H9 (cell line): ENCODE measurements at regions not wholly inside any gene's neighbourhood (a gene's known extent, or its start where the extent isn't known, plus 50 kb on each side); places are given as distances from the start of the nearest gene placed in this dataset.

Source experiments
- DNase-seq: peaks from one replicate; pipeline ENCODE4 v3.0.0-alpha.2; 2017
- H2AFZ ChIP-seq: one replicate; pipeline ENCODE4 v1.6.1; 2013; ENCODE audit warnings: mild to moderate bottlenecking, low read length, control low read depth, moderate library complexity
- H2AK5ac ChIP-seq: 2 replicates; pipeline ENCODE4 v1.6.1; 2013; ENCODE audit warnings: low read length, control low read depth, mixed read lengths; ENCODE audit not compliant: insufficient read length
- H2BK120ac ChIP-seq: one replicate; pipeline ENCODE4 v1.6.1; 2013; ENCODE audit warnings: low read depth, mild to moderate bottlenecking, low read length, control low read depth, inconsistent platforms; ENCODE audit not compliant: poor library complexity, severe bottlenecking
- H2BK12ac ChIP-seq: 2 replicates; pipeline ENCODE4 v1.6.1; 2013; ENCODE audit warnings: low read length, control low read depth, mixed read lengths, low read depth; ENCODE audit not compliant: insufficient read length
- H2BK15ac ChIP-seq: 2 replicates; pipeline ENCODE4 v1.6.1; 2013; ENCODE audit warnings: low read depth, low read length, control low read depth
- H2BK20ac ChIP-seq: one replicate; pipeline ENCODE4 v1.6.1; 2013; ENCODE audit warnings: low read depth, mild to moderate bottlenecking, low read length, control low read depth, inconsistent platforms; ENCODE audit not compliant: poor library complexity, severe bottlenecking
- H2BK5ac ChIP-seq: 2 replicates; pipeline ENCODE4 v1.6.1; 2013; ENCODE audit warnings: low read length, control low read depth, mixed read lengths; ENCODE audit not compliant: insufficient read length
- H3K14ac ChIP-seq: 2 replicates; pipeline ENCODE4 v1.6.1; 2013; ENCODE audit warnings: low read length, control low read depth; ENCODE audit not compliant: insufficient read depth
- H3K18ac ChIP-seq: 2 replicates; pipeline ENCODE4 v1.6.1; 2013; ENCODE audit warnings: low read depth, mild to moderate bottlenecking, mixed read lengths, low read length, control low read depth; ENCODE audit not compliant: insufficient read length
- H3K23ac ChIP-seq: 2 replicates; pipeline ENCODE4 v1.6.1; 2013; ENCODE audit warnings: low read length, control low read depth, mixed read lengths, low read depth; ENCODE audit not compliant: insufficient read length
- H3K23me2 ChIP-seq: 2 replicates; pipeline ENCODE4 v1.6.1; 2013; ENCODE audit warnings: low read depth, mild to moderate bottlenecking, mixed read lengths, low read length, control low read depth; ENCODE audit not compliant: insufficient read length, poor library complexity, severe bottlenecking
- H3K27ac ChIP-seq: 2 replicates; pipeline ENCODE4 v1.5.1; 2013; ENCODE audit warnings: low read length, control low read depth, mixed read lengths, low read depth; ENCODE audit not compliant: insufficient read length
- H3K27me3 ChIP-seq: 2 replicates; pipeline ENCODE4 v1.6.1; 2013; ENCODE audit warnings: low read length, control low read depth, inconsistent platforms; ENCODE audit not compliant: insufficient read depth
- H3K4ac ChIP-seq: 2 replicates; pipeline ENCODE4 v1.6.1; 2013; ENCODE audit warnings: low read depth, mild to moderate bottlenecking, control low read depth, inconsistent platforms, low read length, moderate library complexity
- H3K4me1 ChIP-seq: 2 replicates; pipeline ENCODE4 v1.6.1; 2013; ENCODE audit warnings: low read length, control low read depth, inconsistent platforms; ENCODE audit not compliant: insufficient read depth
- H3K4me2 ChIP-seq: 2 replicates; pipeline ENCODE4 v1.6.1; 2013; ENCODE audit warnings: low read length, control low read depth, mixed read lengths; ENCODE audit not compliant: insufficient read length, insufficient read depth
- H3K56ac ChIP-seq: 2 replicates; pipeline ENCODE4 v1.6.1; 2013; ENCODE audit warnings: low read depth, mild to moderate bottlenecking, mixed read lengths, low read length, control low read depth; ENCODE audit not compliant: insufficient read length
- H3K79me1 ChIP-seq: 2 replicates; pipeline ENCODE4 v1.6.1; 2013; ENCODE audit warnings: low read depth, mild to moderate bottlenecking, moderate library complexity, low read length, control low read depth, inconsistent platforms; ENCODE audit not compliant: insufficient read depth, poor library complexity, severe bottlenecking
- H3K79me2 ChIP-seq: 2 replicates; pipeline ENCODE4 v1.6.1; 2013; ENCODE audit warnings: low read length, control low read depth, inconsistent platforms; ENCODE audit not compliant: insufficient read depth
- H3K9ac ChIP-seq: 2 replicates; pipeline ENCODE4 v1.6.1; 2013; ENCODE audit warnings: low read length, control low read depth, mixed read lengths; ENCODE audit not compliant: insufficient read length; ENCODE audit errors: extremely low read depth
- H3K9me3 ChIP-seq: one replicate; pipeline ENCODE4 v1.6.1; 2013; ENCODE audit warnings: low read depth, low read length, inconsistent platforms; ENCODE audit not compliant: control insufficient read depth
- H3T11ph ChIP-seq: one replicate; pipeline ENCODE4 v1.6.1; 2013; ENCODE audit warnings: mild to moderate bottlenecking, low read length, control low read depth, inconsistent platforms
- H4K20me1 ChIP-seq: one replicate; pipeline ENCODE4 v1.6.1; 2013; ENCODE audit not compliant: control insufficient read depth, insufficient read length, insufficient read depth
- H4K5ac ChIP-seq: 2 replicates; pipeline ENCODE4 v1.6.1; 2013; ENCODE audit warnings: low read depth, mild to moderate bottlenecking, mixed read lengths, low read length, control low read depth; ENCODE audit not compliant: insufficient read length
- H4K8ac ChIP-seq: replicated peaks from 2 replicates; pipeline ENCODE4 v1.6.1; 2013; ENCODE audit warnings: low read length, control low read depth, mixed read lengths, low read depth; ENCODE audit not compliant: insufficient read length
- H4K91ac ChIP-seq: 2 replicates; pipeline ENCODE4 v1.6.1; 2013; ENCODE audit warnings: low read depth, mild to moderate bottlenecking, moderate library complexity, mixed read lengths, low read length, control low read depth; ENCODE audit not compliant: insufficient read length
- H3K27ac Mint-ChIP-seq, 3 experiments: 2 replicates in 2 of 3; 3 replicates in 1 of 3; pipeline ENCODE4 v1.8.0; 2020 to 2021; ENCODE audit warnings: mixed read lengths in 3 of 3, mild to moderate bottlenecking in 1 of 3, moderate library complexity in 1 of 3
- H3K27me3 Mint-ChIP-seq: 2 replicates; pipeline ENCODE4 v1.8.0; 2021; ENCODE audit warnings: low read depth, mild to moderate bottlenecking, moderate library complexity, mixed read lengths
- H3K36me3 Mint-ChIP-seq, 3 experiments: 2 replicates in 2 of 3; 3 replicates in 1 of 3; pipeline ENCODE4 v1.8.0; 2020 to 2021; ENCODE audit warnings: low read depth in 3 of 3, mixed read lengths in 3 of 3; ENCODE audit not compliant: insufficient read depth in 1 of 3
- H3K4me1 Mint-ChIP-seq, 2 experiments: 2 replicates each; pipeline ENCODE4 v1.8.0; 2020; ENCODE audit warnings: mixed read lengths in 2 of 2
- H3K4me3 Mint-ChIP-seq, 2 experiments: 2 replicates in 1 of 2; 3 replicates in 1 of 2; pipeline ENCODE4 v1.8.0; 2020 to 2021; ENCODE audit warnings: mild to moderate bottlenecking in 2 of 2, mixed read lengths in 2 of 2, moderate library complexity in 1 of 2
- H3K9me3 Mint-ChIP-seq, 2 experiments: 2 replicates in 1 of 2; 3 replicates in 1 of 2; pipeline ENCODE4 v1.8.0; 2020; ENCODE audit warnings: mild to moderate bottlenecking in 2 of 2, mixed read lengths in 2 of 2, moderate library complexity in 1 of 2
- WGBS: extraction: QIAGEN DNeasy Blood & Tissue Kit; methylation state at CpG from one replicate; pipeline ENCODE4 v1.1.7; 2013; ENCODE audit warnings: missing lambda C conversion rate, low lambda C conversion rate, mixed read lengths; ENCODE audit not compliant: insufficient read length; ENCODE audit errors: extremely low coverage; 5-methylcytosine and 5-hydroxymethylcytosine counted together
- TF ChIP-seq, protein P1 (sequence below): fragments of 200-600 bp; sonication (generic); conservative IDR thresholded peaks from 3 replicates; pipeline ENCODE4 v1.8.0; 2021; ENCODE audit warnings: antibody characterized with exemption, mild to moderate bottlenecking

DNA sequence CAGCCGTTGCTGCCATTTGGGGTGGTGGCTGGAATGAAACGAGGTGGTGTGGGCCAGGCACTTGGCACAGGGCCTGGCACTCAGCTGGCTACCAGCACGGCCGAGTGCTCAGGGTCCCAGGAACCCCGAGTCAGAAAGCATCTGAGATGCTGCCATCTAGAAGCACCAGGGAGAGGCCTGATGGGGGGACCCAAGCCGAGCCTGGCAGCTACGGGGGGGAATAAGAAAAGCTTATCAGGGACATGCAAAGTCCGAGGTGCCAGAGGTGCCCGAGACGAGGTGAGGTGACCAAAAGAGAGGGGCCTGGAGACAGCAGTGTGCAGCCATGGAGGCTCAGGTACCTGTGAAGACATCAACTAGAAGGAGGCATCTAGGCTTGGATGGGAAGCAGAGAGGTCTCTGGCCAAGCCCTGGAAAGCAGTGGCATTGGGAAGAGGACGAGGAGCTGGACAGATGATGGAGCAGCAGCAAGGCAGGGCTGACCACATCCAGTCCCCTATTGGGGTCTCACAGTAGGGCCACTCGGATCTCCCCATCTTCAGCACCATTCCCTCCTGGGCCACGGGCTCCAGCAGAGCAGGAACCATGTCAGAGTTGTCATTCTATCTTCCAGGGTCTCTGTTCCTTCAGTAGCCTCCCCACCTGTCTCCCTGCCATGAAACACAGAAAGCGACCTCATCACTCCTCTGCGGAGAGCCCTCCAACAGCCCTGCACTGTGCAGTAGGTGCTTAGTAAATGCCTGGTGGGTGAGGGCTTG lies 59.3 kb upstream of the DIO3 start:
- H3K27me3 ChIP-seq, result no peaks in the 10 kb centered on the region; the same call in 1 of the 2 replicates
- no peak overlapping the region for H3K23ac ChIP-seq
- H2AFZ ChIP-seq, result no peak overlapping the region
- TF ChIP-seq, protein P1, sequence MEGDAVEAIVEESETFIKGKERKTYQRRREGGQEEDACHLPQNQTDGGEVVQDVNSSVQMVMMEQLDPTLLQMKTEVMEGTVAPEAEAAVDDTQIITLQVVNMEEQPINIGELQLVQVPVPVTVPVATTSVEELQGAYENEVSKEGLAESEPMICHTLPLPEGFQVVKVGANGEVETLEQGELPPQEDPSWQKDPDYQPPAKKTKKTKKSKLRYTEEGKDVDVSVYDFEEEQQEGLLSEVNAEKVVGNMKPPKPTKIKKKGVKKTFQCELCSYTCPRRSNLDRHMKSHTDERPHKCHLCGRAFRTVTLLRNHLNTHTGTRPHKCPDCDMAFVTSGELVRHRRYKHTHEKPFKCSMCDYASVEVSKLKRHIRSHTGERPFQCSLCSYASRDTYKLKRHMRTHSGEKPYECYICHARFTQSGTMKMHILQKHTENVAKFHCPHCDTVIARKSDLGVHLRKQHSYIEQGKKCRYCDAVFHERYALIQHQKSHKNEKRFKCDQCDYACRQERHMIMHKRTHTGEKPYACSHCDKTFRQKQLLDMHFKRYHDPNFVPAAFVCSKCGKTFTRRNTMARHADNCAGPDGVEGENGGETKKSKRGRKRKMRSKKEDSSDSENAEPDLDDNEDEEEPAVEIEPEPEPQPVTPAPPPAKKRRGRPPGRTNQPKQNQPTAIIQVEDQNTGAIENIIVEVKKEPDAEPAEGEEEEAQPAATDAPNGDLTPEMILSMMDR, result no peak
- no peaks in the 10 kb centered on the region for H3K4me1 ChIP-seq
- no peak overlapping the region for H4K91ac ChIP-seq
- H4K5ac ChIP-seq, result no peak overlapping the region
- no peak overlapping the region for H3K27ac ChIP-seq
- Mint-ChIP-seq H3K36me3 (peaks cover 0 to 8% (median 2%) of the 10 kb centered on the region in 3 experiments; a peak in 5 of 7 replicates), H3K4me1 (peaks cover 4 to 9% of the 10 kb centered on the region in 2 experiments), H3K4me3 (no peak overlapping the region), H3K9me3 (peaks cover 2 to 12% of the 10 kb centered on the region in 2 experiments; a peak in 4 of 5 replicates), H3K27ac (no peak overlapping the region; a peak in 1 of 7 replicates), H3K27me3 (peaks cover 11% of the 10 kb centered on the region)
- H3K9ac ChIP-seq, result no peak overlapping the region
- no peak overlapping the region for H2BK20ac ChIP-seq
- H4K8ac ChIP-seq, result no peak overlapping the region
- no peak overlapping the region for H3T11ph ChIP-seq
- H2BK120ac ChIP-seq, result no peak overlapping the region
- H2BK15ac ChIP-seq, result no peak overlapping the region
- no peak overlapping the region for H3K14ac ChIP-seq
- H2BK12ac ChIP-seq, result no peak overlapping the region
- peak; percentile 10 for DNase-seq
- no peak overlapping the region for H2AK5ac ChIP-seq
- H3K79me1 ChIP-seq, result no peaks in the 10 kb centered on the region
- no peaks in the 10 kb centered on the region for H3K79me2 ChIP-seq
- H3K18ac ChIP-seq, result no peak overlapping the region
- no peaks in the 10 kb centered on the region for H3K23me2 ChIP-seq
- no peak overlapping the region for H2BK5ac ChIP-seq
- H3K56ac ChIP-seq, result no peak overlapping the region
- H3K4ac ChIP-seq, result no peak overlapping the region
- H3K4me2 ChIP-seq, result no peak overlapping the region
- no peaks in the 10 kb centered on the region for H4K20me1 ChIP-seq
- H3K9me3 ChIP-seq, result no peaks in the 10 kb centered on the region
- WGBS, result no CpG with 5 or more reads among the region's 15 CpGs
